HepG2 (cell line): ENCODE measurements at regions not wholly inside any gene's neighbourhood (a gene's known extent, or its start where the extent isn't known, plus 50 kb on each side); places are given as distances from the start of the nearest gene placed in this dataset.
A peak's percentile ranks its signal among the peaks of the same experiment; 100 is the strongest.

Experiments
- CEBPB ChIP-seq: IDR thresholded peaks from 2 replicates; pipeline ENCODE4 v1.6.1; 2011; ENCODE audit warnings: low read depth, low read length, improper control_type of control experiment, borderline replicate concordance
- CREM ChIP-seq, 2 experiments: sonication (generic) in 1 of 2; formaldehyde crosslinking in 1 of 2; IDR thresholded peaks; 2 replicates each; pipeline versions ENCODE4 v1.4.0 to v1.6.1; 2016 to 2020; ENCODE audit warnings: antibody characterized with exemption in 1 of 2, mild to moderate bottlenecking in 1 of 2, missing genetic modification reagents in 1 of 2
- HNF4A ChIP-seq: sonication (generic); formaldehyde crosslinking; IDR thresholded peaks from 2 replicates; pipeline ENCODE4 v1.4.0; 2020; ENCODE audit warnings: missing genetic modification reagents
- PATZ1 ChIP-seq: sonication (generic); formaldehyde crosslinking; IDR thresholded peaks from 2 replicates; pipeline ENCODE4 v1.4.0; 2020; ENCODE audit warnings: missing genetic modification reagents
- POLR2A ChIP-seq, 2 experiments: IDR thresholded peaks; 2 replicates each; pipeline ENCODE4 v1.6.1; 2011; ENCODE audit warnings: low read depth in 2 of 2, low read length in 2 of 2, mild to moderate bottlenecking in 1 of 2, moderate library complexity in 1 of 2; ENCODE audit not compliant: insufficient read depth in 1 of 2
- PRPF4 ChIP-seq: fragments of 200-400 bp; formaldehyde crosslinking; IDR thresholded peaks from 2 replicates; pipeline ENCODE4 v1.6.1; 2016; ENCODE audit warnings: low read length, low read depth; ENCODE audit not compliant: poor library complexity, severe bottlenecking
- RNF2 ChIP-seq: fragments of 450-650 bp; conservative IDR thresholded peaks from 2 replicates; pipeline ENCODE4 v1.6.1; 2016; ENCODE audit warnings: low read depth
- ZNF556 ChIP-seq: sonication (generic); formaldehyde crosslinking; IDR thresholded peaks from 2 replicates; pipeline ENCODE4 v1.4.0; 2020; ENCODE audit warnings: mild to moderate bottlenecking, missing genetic modification reagents, borderline replicate concordance

- no peak for TF ChIP-seq CREM (IDR thresholded peaks at IDR 0.05)
- TF ChIP-seq CREM (CRISPR knock-in tag; IDR thresholded peaks at IDR 0.05): no peak
- TF ChIP-seq ZNF556: no peak
- TF ChIP-seq PATZ1 (CRISPR knock-in tag): no peak
- no peak for TF ChIP-seq POLR2A (IDR thresholded peaks at IDR 0.05; ENCODE audit: insufficient read depth in 1 of 2, low read depth in 2 of 2, low read length in 2 of 2)
- no peak for TF ChIP-seq CEBPB
- TF ChIP-seq RNF2: no peak
- peak; percentile 66 for TF ChIP-seq HNF4A (CRISPR knock-in tag)
- TF ChIP-seq PRPF4: no peak
Observed at GRCh38 chr3:171959532-171960089, 79.8 kb upstream of the FNDC3B start.
